DOHH2 (cell line): ENCODE measurements at regions not wholly inside any gene's neighbourhood (a gene's known extent, or its start where the extent isn't known, plus 50 kb on each side); places are given as distances from the start of the nearest gene placed in this dataset.

Source experiments
- H3F3A ChIP-seq: fragments of 200-600 bp; sonication (generic), shearing (Covaris generic); 2 replicates; pipeline ENCODE4 v1.6.0; 2016; ENCODE audit warnings: antibody characterized with exemption, mild to moderate bottlenecking; ENCODE audit not compliant: control insufficient read depth, insufficient read depth
- H3K27ac ChIP-seq: fragments of 200-600 bp; sonication (generic); 2 replicates; pipeline ENCODE4 v1.5.1; 2014; ENCODE audit warnings: low read depth, mild to moderate bottlenecking, low read length, moderate library complexity
- H3K27me3 ChIP-seq: fragments of 200-600 bp; sonication (generic); 2 replicates; pipeline ENCODE4 v1.6.1; 2014; ENCODE audit warnings: mild to moderate bottlenecking, low read length, mixed read lengths; ENCODE audit not compliant: control insufficient read depth
- H3K36me3 ChIP-seq: fragments of 200-600 bp; sonication (generic); 2 replicates; pipeline ENCODE4 v1.6.1; 2014; ENCODE audit warnings: mild to moderate bottlenecking, low read length, moderate library complexity, mixed read lengths; ENCODE audit not compliant: control insufficient read depth
- H3K4me1 ChIP-seq: fragments of 200-600 bp; sonication (generic); 2 replicates; pipeline ENCODE4 v1.6.1; 2014; ENCODE audit warnings: mild to moderate bottlenecking, low read length, mixed read lengths; ENCODE audit not compliant: control insufficient read depth
- H3K4me2 ChIP-seq: fragments of 200-600 bp; sonication (generic); 2 replicates; pipeline ENCODE4 v1.6.0; 2014; ENCODE audit warnings: mild to moderate bottlenecking, low read length, moderate library complexity
- H3K4me3 ChIP-seq: fragments of 200-600 bp; sonication (generic); 2 replicates; pipeline ENCODE4 v1.5.1; 2014; ENCODE audit warnings: mild to moderate bottlenecking, low read length, mixed read lengths
- H3K79me2 ChIP-seq: fragments of 200-600 bp; sonication (generic); 2 replicates; pipeline ENCODE4 v1.6.1; 2014; ENCODE audit warnings: mild to moderate bottlenecking, low read length, mixed read lengths; ENCODE audit not compliant: control insufficient read depth
- H3K9me2 ChIP-seq: fragments of 200-600 bp; sonication (generic); replicated peaks from 2 replicates; pipeline ENCODE4 v1.6.1; 2014; ENCODE audit warnings: mild to moderate bottlenecking, low read length, mixed read lengths; ENCODE audit not compliant: control insufficient read depth
- H3K9me3 ChIP-seq: fragments of 200-600 bp; sonication (generic); 2 replicates; pipeline ENCODE4 v1.6.1; 2014; ENCODE audit warnings: antibody characterized with exemption, low read length, mixed read lengths; ENCODE audit not compliant: control insufficient read depth, insufficient read depth
- H4K20me1 ChIP-seq: fragments of 200-600 bp; sonication (generic); 2 replicates; pipeline ENCODE4 v1.6.0; 2014; ENCODE audit warnings: low read depth, mild to moderate bottlenecking, antibody characterized with exemption, low read length, moderate library complexity; ENCODE audit not compliant: control insufficient read depth, insufficient read depth
- EZH2phosphoT487 ChIP-seq: fragments of 200-600 bp; sonication (generic); IDR thresholded peaks from 2 replicates; pipeline ENCODE4 v1.6.1; 2017; ENCODE audit warnings: borderline replicate concordance, mild to moderate bottlenecking, antibody characterized with exemption, low read length, moderate library complexity, mixed read lengths
- TF ChIP-seq, protein P1 (sequence below): fragments of 200-600 bp; sonication (generic); IDR thresholded peaks from one replicate; pipeline ENCODE4 v1.5.1; 2014; ENCODE audit warnings: antibody characterized with exemption, mild to moderate bottlenecking, low read depth, low read length; ENCODE audit not compliant: poor library complexity, severe bottlenecking

DNA sequence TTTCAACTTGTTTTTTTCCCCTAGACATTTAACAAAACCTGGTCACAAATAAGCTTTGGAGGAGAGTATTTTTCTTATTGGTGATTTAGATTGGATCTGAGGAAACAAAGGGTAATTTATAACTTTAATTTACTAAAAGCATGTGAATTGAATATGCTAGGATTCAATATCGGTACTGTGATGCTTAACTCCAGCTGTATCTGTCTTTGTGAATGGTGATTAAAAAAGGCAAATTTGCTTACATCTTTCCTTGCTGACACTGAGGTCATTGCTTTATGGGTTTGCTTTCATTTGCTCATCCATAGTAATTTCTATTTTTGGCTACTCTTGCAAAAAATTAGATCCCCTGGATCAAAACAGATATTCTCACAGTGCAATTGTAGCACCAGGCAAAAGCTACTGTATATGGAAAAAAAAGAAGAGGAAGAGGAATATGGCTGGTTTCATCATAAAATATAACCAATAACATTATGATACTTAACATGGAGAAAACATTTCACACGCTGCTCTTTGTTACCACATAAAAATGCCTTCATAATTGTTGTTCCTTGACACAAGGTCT, 832.0 kb upstream of the ZEB2 start:
- H3K9me2 ChIP-seq, result no peaks in the 10 kb centered on the region
- no peaks in the 10 kb centered on the region for H3K27me3 ChIP-seq
- no peaks in the 10 kb centered on the region; the same call in 1 of the 2 replicates for H3K9me3 ChIP-seq
- no peaks in the 10 kb centered on the region for H3K36me3 ChIP-seq
- no peaks in the 10 kb centered on the region for H4K20me1 ChIP-seq
- no peak overlapping the region for H3K27ac ChIP-seq
- no peak overlapping the region for H3K4me3 ChIP-seq
- no peaks in the 10 kb centered on the region for H3K4me1 ChIP-seq
- H3K4me2 ChIP-seq, result no peak overlapping the region
- no peaks in the 10 kb centered on the region for H3F3A ChIP-seq
- no peaks in the 10 kb centered on the region for H3K79me2 ChIP-seq
- TF ChIP-seq EZH2phosphoT487, result no peak
- TF ChIP-seq, protein P1, sequence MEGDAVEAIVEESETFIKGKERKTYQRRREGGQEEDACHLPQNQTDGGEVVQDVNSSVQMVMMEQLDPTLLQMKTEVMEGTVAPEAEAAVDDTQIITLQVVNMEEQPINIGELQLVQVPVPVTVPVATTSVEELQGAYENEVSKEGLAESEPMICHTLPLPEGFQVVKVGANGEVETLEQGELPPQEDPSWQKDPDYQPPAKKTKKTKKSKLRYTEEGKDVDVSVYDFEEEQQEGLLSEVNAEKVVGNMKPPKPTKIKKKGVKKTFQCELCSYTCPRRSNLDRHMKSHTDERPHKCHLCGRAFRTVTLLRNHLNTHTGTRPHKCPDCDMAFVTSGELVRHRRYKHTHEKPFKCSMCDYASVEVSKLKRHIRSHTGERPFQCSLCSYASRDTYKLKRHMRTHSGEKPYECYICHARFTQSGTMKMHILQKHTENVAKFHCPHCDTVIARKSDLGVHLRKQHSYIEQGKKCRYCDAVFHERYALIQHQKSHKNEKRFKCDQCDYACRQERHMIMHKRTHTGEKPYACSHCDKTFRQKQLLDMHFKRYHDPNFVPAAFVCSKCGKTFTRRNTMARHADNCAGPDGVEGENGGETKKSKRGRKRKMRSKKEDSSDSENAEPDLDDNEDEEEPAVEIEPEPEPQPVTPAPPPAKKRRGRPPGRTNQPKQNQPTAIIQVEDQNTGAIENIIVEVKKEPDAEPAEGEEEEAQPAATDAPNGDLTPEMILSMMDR, result no peak

DNA sequence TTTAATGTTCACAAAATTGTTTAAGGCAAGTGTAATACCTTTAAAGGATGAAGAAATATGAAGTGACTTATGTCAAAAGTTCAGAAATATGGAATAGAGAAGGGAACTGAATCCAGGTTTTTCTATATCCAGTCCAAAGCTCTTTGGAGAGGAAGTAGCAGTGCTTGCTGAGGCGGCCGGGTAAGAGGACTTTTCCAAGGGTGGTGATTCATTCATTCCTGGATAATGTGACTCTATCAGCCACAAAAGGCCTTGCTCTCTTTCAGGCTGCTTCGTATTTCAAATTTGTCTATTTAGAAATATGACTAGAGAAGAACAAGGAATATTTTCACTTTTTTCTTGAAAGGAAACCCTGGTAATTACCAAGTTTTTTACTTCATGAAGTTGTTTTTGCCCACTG, 830.1 kb upstream of the ZEB2 start:
- peaks cover under 1% of the 10 kb centered on the region; the same call in 1 of the 2 replicates for H3K9me3 ChIP-seq
- no peaks in the 10 kb centered on the region for H3K9me2 ChIP-seq
- H3K4me1 ChIP-seq, result peaks cover 3% of the 10 kb centered on the region
- no peaks in the 10 kb centered on the region for H3F3A ChIP-seq
- H3K36me3 ChIP-seq, result no peaks in the 10 kb centered on the region
- TF ChIP-seq, protein P1, result no peak
- TF ChIP-seq EZH2phosphoT487, result no peak
- H3K4me2 ChIP-seq, result no peak overlapping the region
- no peak overlapping the region for H3K27ac ChIP-seq
- no peaks in the 10 kb centered on the region for H3K27me3 ChIP-seq
- H4K20me1 ChIP-seq, result no peaks in the 10 kb centered on the region
- H3K79me2 ChIP-seq, result no peaks in the 10 kb centered on the region
- H3K4me3 ChIP-seq, result no peak overlapping the region

DNA sequence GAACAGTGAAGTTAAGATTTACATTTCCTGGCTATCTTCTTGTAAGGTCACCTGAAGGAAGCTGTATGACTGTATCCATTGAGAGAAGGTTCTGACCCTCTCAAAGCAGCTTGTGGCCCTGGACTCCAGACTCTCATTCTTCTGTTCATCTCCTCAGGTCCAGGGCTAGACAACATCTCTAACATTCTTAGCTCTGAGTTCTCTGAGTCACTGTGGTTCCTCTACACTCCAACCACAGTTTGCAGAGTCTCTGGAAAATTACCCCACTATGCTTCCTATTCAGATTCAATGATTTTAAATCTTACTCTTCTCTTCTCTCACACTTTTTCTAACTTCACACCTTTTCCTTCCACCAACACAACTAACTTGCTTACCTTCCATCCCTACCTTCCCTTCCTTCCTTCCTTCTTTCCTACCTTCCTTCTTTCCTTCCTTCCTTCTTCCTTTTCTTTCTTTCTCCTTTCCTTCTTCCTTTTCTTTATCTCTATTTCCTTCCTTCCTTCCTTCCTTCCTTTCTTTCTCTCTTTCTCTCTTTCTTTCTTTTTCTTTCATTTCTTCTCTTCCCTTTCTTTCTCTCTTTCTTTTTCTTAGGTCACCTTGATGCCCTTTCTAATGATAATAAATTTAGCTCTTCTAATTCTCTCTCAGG, 824.3 kb upstream of the ZEB2 start:
- Histone ChIP-seq H3K27ac (no peak overlapping the region), H3K4me2 (no peak overlapping the region), H3K27me3 (no peaks in the 10 kb centered on the region), H3K36me3 (no peaks in the 10 kb centered on the region), H3K9me2 (no peaks in the 10 kb centered on the region), H3K9me3 (peaks cover 18% of the 10 kb centered on the region), H4K20me1 (no peaks in the 10 kb centered on the region), H3K79me2 (no peaks in the 10 kb centered on the region), H3K4me1 (peaks cover 11% of the 10 kb centered on the region), H3K4me3 (no peak overlapping the region), H3F3A (no peaks in the 10 kb centered on the region)
- TF ChIP-seq, protein P1, result no peak
- TF ChIP-seq EZH2phosphoT487, result no peak
